T-helper 1 cell treated with Interleukin-12 subunit alpha and Interleukin-12 subunit beta and Interleukin-4 antibody, amounts not matched to agents 30 ng/mL and 1 ng/mL, for 36 hours (primary cell): ENCODE measurements at regions not wholly inside any gene's neighbourhood (a gene's known extent, or its start where the extent isn't known, plus 50 kb on each side); places are given as distances from the start of the nearest gene placed in this dataset.

Experiments
- intact Hi-C: fragments of 100-400 bp; cut with micrococcal nuclease; formaldehyde crosslinking; loops from one replicate; pipeline ENCODE4 v1.15.1; 2024

DNA sequence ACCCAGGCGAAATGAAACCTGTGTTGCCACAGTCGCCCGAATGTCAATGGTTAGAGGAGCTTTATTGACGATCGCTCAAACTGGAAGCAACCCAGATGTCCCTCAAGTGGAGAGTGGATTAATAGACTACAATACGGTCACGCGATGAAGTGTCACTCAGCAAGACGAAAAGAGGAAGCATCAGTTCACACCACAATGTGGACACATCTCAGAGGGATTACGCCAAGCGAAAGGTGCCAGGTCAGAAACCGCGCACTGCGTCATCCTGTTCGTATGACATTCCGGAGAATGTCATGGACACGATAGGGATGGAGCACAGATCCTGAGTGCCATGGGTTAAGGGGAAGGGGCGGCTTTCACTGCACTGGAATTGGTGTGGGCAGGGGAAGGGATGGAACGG is 111.7 kb downstream of the HMX1 start:
- intact Hi-C loops, result loop anchor here (5.0 kb wide), 1 partner anchor 182 kb away; no protein-coding TSS in a partner anchor

DNA sequence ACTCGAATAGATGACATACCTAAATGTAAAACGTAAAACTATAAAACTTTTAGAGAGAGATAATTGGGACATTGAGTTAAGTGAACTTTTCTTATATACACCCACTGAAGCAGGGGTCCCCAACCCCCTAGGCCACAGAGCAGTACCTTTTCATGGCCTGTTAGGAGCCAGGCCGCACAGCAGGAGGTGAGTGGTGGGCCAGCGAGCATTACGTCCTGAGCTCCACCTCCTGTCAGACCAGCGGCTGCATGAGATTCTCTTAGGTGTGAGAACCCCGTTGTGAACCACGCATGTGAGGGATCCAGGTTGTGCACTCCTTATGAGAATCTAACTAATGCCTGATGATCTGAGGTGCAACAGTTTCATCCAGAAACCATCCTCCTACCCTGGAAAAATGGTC is 114.8 kb downstream of the HMX1 start:
- intact Hi-C loops, result loop anchor here (5.0 kb wide), 1 partner anchor 185 kb away; no protein-coding TSS in a partner anchor

GRCh38 chr4:8754634-8755589 is 116.7 kb downstream of the HMX1 start:
- intact Hi-C loops, result loop anchor here (5.0 kb wide), 1 partner anchor 187 kb away; no protein-coding TSS in a partner anchor

- intact Hi-C loops, result no loop called here
Observed at GRCh38 chr4:8748236-8748575, 123.4 kb downstream of the HMX1 start.

DNA sequence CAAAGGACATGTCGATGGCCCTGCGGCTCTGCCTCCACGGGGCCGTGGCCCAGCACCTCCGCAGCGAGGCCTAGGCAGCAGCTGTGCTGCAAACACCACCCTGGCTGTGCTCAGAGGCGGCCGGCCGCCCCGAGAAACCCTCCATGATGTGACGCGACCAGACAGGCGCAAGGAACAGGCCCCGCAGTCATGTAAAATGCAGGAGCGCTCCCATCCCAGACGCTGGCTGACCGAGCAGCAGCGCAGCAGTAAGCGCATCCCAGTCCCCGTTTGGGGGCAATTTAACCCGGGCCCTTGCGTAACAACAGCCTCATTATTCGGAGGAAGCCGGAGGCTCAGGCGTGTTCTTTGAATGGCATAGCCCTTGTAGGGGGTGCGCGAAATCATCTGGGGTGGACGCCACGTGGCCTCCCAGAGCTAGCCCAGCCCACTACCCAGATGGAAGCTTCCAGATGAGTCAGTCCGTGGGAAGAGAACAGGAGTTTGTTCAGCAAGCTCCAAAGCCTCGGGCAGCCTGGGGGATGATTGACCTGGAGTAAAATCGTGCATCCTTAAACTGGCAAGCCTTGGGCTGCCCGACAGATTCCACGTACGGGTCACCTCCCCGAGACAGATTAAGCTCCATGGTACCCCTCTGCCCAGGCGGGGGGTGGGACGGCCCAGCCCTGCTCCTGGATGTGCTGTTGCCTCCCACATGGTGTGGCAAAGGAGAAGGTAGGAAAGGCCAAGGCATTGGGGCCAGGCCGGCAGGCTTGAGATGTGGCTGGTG is 124.0 kb downstream of the HMX1 start:
- intact Hi-C loops, result no loop called here

- intact Hi-C loops, result no loop called here
Observed at GRCh38 chr4:8746523-8747466, 124.8 kb downstream of the HMX1 start.

DNA sequence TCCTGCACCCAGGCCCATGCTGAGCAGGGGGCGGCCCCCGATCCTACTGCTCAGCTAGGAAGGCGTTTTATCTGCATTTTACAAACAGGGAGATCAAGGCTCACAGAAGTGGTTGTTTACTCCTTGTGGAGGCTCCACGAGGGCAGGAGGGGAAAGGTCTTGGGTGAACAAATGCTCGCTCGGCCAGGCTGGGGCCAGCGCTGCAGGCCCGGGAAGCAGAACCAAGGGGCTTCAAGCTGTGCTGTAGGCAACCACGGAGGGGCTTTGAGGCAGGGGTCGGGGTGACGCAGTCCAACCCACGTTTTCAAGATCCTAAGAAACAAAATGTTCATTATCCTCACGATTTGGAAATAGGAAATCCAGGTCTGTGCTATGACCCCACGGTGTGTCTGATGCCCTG is 125.8 kb downstream of the HMX1 start:
- intact Hi-C loops, result no loop called here

GRCh38 chr4:8745005-8745790 is 126.4 kb downstream of the HMX1 start:
- intact Hi-C loops, result no loop called here

- intact Hi-C loops, result no loop called here
Observed at GRCh38 chr4:8744083-8744805, 127.4 kb downstream of the HMX1 start.

GRCh38 chr4:8742546-8742945 is 129.1 kb downstream of the HMX1 start:
- intact Hi-C loops, result no loop called here

GRCh38 chr4:8741513-8742226 is 130.0 kb downstream of the HMX1 start:
- intact Hi-C loops, result no loop called here

- intact Hi-C loops, result no loop called here
Observed at GRCh38 chr4:8740666-8741395, 130.8 kb downstream of the HMX1 start.

DNA sequence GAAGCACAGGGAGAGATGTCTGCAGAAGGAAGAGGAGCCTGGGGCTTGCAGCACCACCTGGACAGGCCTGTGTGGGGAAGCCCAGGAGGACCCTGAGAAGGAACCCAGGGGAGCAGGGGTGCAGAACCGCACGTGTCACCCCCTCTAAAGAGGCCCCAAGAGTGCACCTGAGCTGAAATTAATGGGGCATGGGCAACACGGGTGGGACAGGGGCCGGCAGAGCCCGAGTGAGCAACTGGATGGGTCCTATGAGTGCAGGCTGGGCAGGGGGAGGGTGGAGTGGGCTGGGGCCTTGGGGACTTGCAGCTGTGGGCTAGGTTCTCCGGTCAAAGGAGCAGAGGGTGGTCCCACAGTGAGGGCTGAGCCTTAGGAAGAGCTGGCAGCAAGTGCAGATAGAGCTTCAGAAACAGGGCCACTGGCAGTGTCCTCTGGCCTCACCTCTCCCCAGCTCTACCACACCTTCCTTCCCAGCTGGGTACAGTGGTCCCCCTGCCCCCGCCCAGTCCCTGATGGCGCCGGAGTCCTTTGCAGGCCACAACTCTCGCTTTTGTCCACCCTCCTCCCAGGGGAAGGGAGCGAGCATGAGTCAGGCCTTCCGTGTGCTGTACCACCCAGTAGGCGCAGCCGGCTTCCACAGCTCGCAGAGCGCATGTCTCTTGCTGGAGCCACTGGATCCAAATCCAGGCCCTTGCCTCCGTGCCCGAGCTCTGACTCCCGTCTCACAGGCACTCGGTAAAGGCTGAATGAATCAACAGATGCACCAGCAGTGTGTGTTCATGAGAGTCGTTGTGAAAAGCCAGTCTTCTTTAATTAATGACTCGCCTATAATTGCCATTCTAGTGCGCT is 131.6 kb downstream of the HMX1 start:
- intact Hi-C loops, result no loop called here

- intact Hi-C loops, result no loop called here
Observed at GRCh38 chr4:8739317-8739716, 132.3 kb downstream of the HMX1 start.

DNA sequence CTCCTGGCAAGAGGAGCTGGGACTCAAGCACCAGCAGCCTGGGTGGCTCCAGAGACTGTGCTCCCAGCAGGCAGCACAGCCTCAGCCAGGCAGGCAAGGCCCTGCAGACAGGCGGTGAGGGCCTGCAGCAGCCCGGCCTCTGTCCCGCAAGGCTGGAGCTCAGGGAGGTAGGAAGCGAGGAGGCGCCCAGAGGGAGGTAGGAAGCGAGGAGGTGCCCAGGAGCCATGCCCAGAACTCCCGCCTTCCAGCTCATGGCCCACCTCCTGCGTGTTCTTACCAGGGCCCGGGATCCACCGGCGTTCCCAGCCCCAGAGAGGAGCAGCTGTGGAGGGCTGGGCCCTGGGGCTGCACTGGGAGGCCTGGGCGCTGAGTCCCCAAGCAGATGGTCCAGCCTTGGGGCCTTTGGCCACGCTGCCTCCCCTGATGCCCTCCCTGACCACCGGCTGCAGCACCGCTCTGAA is 133.1 kb downstream of the HMX1 start:
- intact Hi-C loops, result no loop called here

DNA sequence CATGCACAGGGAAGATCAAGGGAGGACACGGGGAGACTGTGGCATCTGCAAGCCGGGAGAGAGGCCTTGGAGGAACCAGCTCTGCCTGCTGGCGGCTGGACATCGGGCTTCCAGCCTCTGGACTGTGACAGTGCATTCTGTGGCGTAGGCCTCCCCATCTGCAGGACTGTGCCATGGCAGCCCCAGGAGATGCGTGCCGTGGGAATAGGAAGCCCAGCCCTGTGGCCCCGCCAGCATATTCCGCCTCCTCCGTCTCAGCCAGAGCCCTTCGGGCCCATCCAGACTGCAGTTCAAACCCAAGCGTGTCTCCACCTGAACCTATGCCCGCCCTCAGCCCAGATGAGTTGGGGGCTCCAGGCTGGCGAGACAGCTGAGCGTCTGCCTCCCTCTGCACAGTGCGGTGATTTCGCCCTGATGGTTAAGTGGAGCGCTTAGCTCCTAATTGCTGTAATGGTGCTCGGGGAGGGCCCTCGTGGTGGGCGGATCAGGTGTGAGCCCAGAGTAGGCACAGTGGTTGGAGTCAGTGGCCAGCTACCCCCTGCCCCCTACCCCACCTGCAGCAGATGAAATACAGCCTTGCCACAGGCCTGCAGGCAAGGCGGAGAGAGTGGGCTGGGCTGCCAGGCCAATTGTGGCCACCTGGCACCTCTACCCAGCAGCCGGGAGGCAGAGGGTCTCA is 133.9 kb downstream of the HMX1 start:
- intact Hi-C loops, result no loop called here

DNA sequence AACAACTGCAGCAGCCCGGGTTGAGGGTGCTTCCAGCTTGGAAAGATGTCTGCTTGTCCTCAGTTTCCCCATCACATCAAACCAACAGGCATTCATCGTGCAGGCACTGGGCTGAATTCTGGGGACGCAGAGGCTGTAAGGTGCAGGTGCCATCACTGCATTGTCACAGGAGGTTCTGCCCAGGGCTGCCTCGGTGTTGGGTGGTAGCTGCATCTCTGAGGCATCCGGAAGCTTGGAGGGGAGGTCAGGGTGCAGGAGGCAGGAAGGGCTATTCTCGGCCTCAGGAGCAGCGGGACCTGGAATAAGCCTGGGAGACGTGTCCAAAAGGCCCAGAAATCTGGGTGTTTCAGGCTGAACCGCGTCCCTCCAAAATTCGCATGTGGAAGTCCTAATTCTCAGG is 134.6 kb downstream of the HMX1 start:
- intact Hi-C loops, result no loop called here
